22Rv1 (cell line): ENCODE measurements at regions not wholly inside any gene's neighbourhood (a gene's known extent, or its start where the extent isn't known, plus 50 kb on each side); places are given as distances from the start of the nearest gene placed in this dataset.

ENCODE experiments used
- H3K27ac ChIP-seq: fragments of 450-650 bp; 2 replicates; pipeline ENCODE4 v1.5.1; 2017
- ZFX ChIP-seq: fragments of 450-650 bp; IDR thresholded peaks from 2 replicates; pipeline ENCODE4 v1.6.1; 2017; ENCODE audit warnings: antibody characterized with exemption, borderline replicate concordance
- TF ChIP-seq, protein P1 (sequence below): fragments of 450-650 bp; IDR thresholded peaks from 2 replicates; pipeline ENCODE4 v1.5.1; 2017; ENCODE audit warnings: mild to moderate bottlenecking

DNA sequence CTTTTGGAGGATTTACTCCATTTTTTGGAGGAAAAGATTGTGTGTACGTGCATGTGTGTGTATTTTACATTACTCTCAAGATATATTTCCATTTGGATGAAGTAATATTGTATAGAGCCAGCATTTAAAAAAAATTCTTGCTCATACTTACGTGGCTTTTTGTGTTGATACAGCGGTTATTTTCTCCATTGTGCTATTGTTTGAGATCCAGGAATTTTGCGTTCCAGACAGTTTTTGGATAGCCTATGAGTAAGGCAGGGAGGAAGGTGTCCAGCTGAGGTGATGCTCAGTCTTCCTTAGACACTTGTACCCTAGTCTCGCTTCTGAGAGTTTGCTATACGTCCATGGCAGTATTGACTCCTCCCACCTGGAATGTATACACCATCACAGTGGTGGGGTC is 92.2 kb upstream of the ARHGEF7 start:
- no peak overlapping the region for H3K27ac ChIP-seq
- TF ChIP-seq, protein P1, sequence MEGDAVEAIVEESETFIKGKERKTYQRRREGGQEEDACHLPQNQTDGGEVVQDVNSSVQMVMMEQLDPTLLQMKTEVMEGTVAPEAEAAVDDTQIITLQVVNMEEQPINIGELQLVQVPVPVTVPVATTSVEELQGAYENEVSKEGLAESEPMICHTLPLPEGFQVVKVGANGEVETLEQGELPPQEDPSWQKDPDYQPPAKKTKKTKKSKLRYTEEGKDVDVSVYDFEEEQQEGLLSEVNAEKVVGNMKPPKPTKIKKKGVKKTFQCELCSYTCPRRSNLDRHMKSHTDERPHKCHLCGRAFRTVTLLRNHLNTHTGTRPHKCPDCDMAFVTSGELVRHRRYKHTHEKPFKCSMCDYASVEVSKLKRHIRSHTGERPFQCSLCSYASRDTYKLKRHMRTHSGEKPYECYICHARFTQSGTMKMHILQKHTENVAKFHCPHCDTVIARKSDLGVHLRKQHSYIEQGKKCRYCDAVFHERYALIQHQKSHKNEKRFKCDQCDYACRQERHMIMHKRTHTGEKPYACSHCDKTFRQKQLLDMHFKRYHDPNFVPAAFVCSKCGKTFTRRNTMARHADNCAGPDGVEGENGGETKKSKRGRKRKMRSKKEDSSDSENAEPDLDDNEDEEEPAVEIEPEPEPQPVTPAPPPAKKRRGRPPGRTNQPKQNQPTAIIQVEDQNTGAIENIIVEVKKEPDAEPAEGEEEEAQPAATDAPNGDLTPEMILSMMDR = no peak
- no peak for TF ChIP-seq ZFX

DNA sequence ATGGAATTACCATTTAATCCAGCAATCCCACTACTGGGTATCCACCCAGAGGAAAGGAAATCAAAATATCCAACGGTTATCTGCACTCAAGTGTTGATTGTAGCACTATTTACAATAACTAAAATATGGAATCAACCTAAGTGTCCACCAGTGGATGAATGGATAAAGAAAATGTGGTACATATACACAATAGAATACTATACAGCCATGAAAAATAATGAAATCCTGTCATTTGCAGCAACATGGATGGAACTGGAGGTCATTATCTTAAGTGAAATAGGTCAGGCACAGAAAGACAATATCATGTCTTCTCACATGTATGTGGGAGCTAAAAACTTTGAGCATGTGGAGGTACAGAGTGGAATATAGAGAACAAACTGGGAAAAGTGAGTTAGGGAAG is 92.9 kb upstream of the ARHGEF7 start:
- TF ChIP-seq, protein P1 = no peak
- no peak for TF ChIP-seq ZFX
- no peak overlapping the region for H3K27ac ChIP-seq

DNA sequence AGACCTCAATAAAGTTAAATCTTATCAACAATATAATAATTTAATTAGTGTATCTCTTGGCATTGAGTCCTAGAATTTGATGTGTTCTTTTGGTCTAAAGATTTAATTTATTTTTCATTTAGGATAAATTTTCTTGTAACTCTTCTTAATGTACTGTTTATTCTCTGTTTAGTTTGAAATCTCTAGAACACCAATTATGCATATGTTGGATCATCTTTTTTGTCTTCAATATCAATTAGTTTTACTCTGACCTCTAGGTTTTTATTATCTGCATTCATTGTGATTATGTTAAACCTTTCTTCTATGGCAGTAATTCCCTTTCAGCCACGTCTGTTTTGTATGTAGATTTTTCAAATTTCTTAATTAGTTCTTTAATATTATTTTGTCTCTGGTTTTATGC is 93.8 kb upstream of the ARHGEF7 start:
- H3K27ac ChIP-seq = no peak overlapping the region
- TF ChIP-seq, protein P1 = no peak
- TF ChIP-seq ZFX = no peak

DNA sequence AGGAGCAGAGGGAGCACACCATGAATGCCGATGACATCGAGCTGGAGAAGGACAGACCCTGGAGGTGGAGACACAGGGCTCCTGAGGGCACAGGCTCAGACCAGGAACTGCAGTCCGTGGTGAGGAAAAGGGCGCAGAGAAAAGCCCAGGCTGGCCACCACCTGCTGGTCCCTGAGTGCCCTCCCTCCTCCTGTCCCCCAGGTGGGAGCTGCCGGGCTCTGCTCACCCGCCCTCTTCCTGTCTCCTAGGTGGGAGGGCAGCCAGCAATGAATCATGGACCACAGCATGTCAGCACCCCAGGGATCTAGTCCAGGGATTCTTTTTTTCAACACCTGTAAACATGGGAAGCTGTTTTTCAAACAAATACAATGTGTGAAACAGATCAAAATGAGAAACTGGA is 94.6 kb upstream of the ARHGEF7 start:
- H3K27ac ChIP-seq = no peak overlapping the region
- no peak for TF ChIP-seq ZFX
- TF ChIP-seq, protein P1 = no peak

DNA sequence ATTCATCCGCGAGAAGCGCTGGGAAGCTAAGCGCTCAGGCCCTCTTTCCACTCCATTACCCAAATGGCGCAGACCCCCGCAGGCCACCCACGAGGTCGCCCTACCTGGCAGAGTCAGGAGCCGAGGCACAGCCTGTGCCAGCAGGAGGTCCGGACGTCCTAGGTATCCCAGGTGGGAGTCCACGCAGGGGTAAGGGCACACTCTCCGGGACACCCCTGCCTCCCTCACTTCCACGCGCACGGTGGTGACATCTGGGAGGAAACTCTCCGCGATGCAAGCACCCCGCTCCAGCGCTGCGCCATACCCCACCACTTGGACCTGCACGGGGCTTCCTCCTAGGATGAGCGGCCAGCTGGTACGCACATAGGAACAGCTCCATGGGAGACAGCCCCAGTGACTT is 95.1 kb upstream of the ARHGEF7 start:
- TF ChIP-seq ZFX = no peak
- TF ChIP-seq, protein P1 = no peak
- no peak overlapping the region for H3K27ac ChIP-seq

DNA sequence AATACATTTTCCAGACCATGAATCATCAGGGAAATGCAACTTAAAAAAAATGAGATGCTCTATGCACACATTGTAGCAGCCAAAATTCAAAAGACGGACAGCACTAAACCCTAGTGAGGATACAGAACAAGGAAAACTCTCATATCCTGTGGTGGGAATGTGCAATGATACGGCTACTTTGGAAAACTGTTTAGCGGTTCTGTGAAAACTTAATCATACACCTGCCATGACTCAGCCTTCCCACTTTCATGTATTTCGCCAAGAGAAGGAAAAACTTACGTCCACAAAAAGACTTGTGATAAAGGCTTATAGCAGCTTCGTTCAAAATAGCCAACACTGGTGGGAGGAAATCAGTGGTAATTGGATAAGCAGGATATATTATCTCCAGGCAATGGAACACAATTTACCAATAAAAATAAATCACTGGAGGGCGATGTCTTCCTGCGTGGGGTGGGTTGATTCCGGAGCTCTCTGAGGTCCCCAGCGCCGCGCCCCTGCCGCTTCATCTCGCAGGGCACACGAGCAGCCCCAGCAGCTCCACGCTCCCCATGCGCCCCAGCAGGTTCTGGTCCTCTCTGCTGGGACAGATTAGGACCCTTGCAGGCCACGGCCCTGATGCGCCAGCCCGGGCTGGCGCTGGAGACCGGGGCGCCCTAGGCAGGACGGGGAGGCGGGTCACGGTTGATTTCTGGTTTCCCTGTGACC is 97.2 kb upstream of the ARHGEF7 start:
- H3K27ac ChIP-seq = no peak overlapping the region
- no peak for TF ChIP-seq ZFX
- TF ChIP-seq, protein P1 = no peak

DNA sequence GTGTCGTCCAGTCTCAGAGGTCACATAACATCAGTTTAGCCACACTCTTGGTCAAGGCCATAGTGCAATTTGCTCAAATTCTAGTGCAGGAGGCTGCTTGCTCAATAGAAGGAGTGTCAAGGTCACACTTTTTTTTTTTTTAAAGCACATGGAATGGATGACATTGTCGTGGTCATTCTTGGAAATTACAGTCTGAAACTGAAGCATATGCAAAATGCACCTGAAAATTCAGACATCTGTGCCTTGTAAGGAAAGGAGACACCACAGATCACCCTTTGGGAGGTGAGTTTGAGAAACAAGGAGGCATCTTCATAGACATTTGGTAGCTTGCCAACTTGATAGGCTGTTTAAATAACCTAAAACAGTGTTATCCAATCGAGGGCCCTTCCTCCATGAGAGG is 98.3 kb upstream of the ANKRD10 start:
- TF ChIP-seq ZFX = no peak
- TF ChIP-seq, protein P1 = no peak
- H3K27ac ChIP-seq = no peak overlapping the region
